ENCODE measurements at regions not wholly inside any gene's neighbourhood (a gene's known extent, or its start where the extent isn't known, plus 50 kb on each side); places are given as distances from the start of the nearest gene placed in this dataset.

GRCh38 chr4:42806303-42806835 is 86.1 kb upstream of the GRXCR1 start:
- TF ChIP-seq CTCF (IDR thresholded peaks at IDR 0.05) (no peak), POLR2A (IDR thresholded peaks at IDR 0.05) (no peak)

All from sigmoid colon (tissue), 3 donors.